ENCODE measurements at regions not wholly inside any gene's neighbourhood (a gene's known extent, or its start where the extent isn't known, plus 50 kb on each side); places are given as distances from the start of the nearest gene placed in this dataset.
A peak's percentile ranks its signal among the peaks of the same experiment; 100 is the strongest.

DNA sequence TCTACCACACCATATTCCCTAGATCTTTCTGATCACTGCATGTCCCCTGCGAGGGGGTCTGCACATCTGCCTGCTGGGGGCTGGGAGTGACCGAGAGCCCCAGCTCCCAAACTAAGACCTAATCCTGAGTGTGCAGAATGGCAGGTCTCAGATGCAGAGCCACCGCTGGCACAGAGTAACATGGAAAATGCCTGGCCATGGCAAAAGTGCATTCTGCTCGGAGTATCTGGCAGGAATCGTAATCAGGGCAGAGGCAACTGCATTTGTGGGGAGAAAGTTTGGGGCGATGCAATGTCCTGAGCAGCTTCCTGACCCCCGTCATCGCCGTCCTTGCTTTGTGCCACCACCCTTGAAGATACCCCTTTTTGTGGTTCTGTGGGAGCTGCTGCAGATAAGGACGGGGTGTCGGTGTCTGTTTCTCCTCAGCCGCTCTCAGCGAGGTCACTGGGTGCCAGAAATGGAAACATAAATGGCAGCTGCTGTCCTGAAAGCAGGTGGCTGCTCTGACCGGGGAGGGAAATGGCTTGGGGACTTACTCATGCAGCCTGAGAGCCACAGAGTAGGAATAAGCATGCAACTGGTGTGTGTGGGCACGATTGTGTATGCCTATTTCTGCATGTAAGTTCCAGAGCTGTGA is 157.9 kb downstream of the LY86 start:
- CTCF ChIA-PET = no interaction called here
- WGBS (ENCODE audit: insufficient coverage) = 70% methylated on average over 14 of the region's 15 CpGs

DNA sequence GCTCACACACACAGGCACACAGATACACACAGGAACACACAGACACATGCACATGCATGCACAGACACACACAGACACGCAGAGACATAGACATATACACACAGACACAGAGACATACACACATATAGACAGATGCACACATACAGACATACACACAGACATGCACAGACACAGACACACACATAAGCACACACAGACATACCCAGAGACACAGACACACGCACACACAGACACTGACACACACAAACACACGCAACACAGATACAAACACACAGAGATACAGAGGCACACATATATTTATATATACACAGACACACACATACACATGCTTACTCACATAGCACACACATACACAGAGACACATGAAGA is 158.4 kb downstream of the LY86 start:
- peaks cover 0 to 20% of the 10 kb centered on the region in 2 experiments for H3K27me3 ChIP-seq (replicated peaks in 1 of 2; ENCODE audit: control insufficient read depth in 2 of 2, extremely low read depth in 1 of 2, insufficient read depth in 2 of 2, low read length in 1 of 2)
- Mint-ChIP-seq H3K27me3 (peaks cover 0 to 2% of the 10 kb centered on the region in 2 donors), H3K4me1 (peaks cover 14 to 20% (median 19%) of the 10 kb centered on the region in 3 donors), H3K27ac (no peak overlapping the region), H3K36me3 (no peaks in the 10 kb centered on the region), H3K9me3 (no peaks in the 10 kb centered on the region), H3K4me3 (no peak overlapping the region)
- no peaks in the 10 kb centered on the region for H3K36me3 ChIP-seq (ENCODE audit: control insufficient read depth in 2 of 2, extremely low read depth in 1 of 2, insufficient read depth in 1 of 2, low read length in 1 of 2)
- no peak overlapping the region for H3K4me3 ChIP-seq (ENCODE audit: control insufficient read depth in 1 of 2, extremely low read depth in 1 of 2, low read length in 1 of 2)
- 72% methylated on average over 3 of the region's 3 CpGs for WGBS (ENCODE audit: insufficient coverage)
- POLR2A ChIA-PET = no interaction called here
- CTCF ChIA-PET = no interaction called here
- DNase-seq (no peak), ATAC-seq (replicated peaks in 1 of 4) (no peak)
- H3K27ac ChIP-seq (ENCODE audit: low read length) = no peak overlapping the region
- H3K4me1 ChIP-seq (ENCODE audit: control insufficient read depth in 1 of 2, extremely low read depth in 1 of 2, insufficient read depth in 2 of 2, low read length in 2 of 2) = peaks cover 15 to 23% of the 10 kb centered on the region in 2 experiments
- H3K9me3 ChIP-seq = no peaks in the 10 kb centered on the region

More for the DNA sequence above, 157.9 kb downstream of the LY86 start:
- Histone ChIP-seq H3K4me1 (ENCODE audit: control insufficient read depth in 1 of 2, extremely low read depth in 1 of 2, insufficient read depth in 2 of 2, low read length in 2 of 2) (peaks cover 12 to 20% of the 10 kb centered on the region in 2 experiments), H3K9me3 (no peaks in the 10 kb centered on the region), H3K36me3 (ENCODE audit: control insufficient read depth in 2 of 2, extremely low read depth in 1 of 2, insufficient read depth in 1 of 2, low read length in 1 of 2) (no peaks in the 10 kb centered on the region), H3K27ac (ENCODE audit: low read length) (no peak overlapping the region), H3K27me3 (replicated peaks in 1 of 2; ENCODE audit: control insufficient read depth in 2 of 2, extremely low read depth in 1 of 2, insufficient read depth in 2 of 2, low read length in 1 of 2) (peaks cover 0 to 20% of the 10 kb centered on the region in 2 experiments), H3K4me3 (ENCODE audit: control insufficient read depth in 1 of 2, extremely low read depth in 1 of 2, low read length in 1 of 2) (no peak overlapping the region)
- POLR2A ChIA-PET = no interaction called here
- Mint-ChIP-seq H3K9me3 (no peaks in the 10 kb centered on the region), H3K27me3 (peaks cover 0 to 2% of the 10 kb centered on the region in 2 donors), H3K4me3 (no peak overlapping the region), H3K27ac (no peak overlapping the region), H3K4me1 (peaks cover 10 to 15% (median 14%) of the 10 kb centered on the region in 3 donors), H3K36me3 (no peaks in the 10 kb centered on the region)
- no peak for ATAC-seq (replicated peaks in 1 of 4)
- no peak for DNase-seq

DNA sequence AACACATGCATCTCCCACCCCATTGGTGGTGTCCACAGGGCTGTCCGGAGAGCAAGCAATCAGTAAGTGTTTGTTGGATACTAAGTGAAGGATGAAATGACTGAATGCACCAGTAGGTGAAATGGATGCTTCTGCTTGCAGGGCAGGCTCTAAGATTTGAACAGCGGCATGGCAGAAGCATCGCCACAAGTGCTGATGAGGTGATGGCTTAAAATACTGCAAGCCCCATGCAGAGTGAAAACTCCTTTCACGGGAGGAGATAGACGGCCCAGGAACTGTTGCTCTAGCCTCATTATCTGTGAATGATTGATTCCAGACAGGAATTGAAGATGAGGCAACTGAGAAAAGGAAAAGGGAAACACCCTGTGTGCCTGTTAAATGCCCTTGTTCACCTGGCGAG is 158.9 kb downstream of the LY86 start:
- DNase-seq (no peak), ATAC-seq (replicated peaks in 1 of 4) (no peak)
- no peak overlapping the region for H3K4me3 Mint-ChIP-seq
- peaks cover 15 to 24% of the 10 kb centered on the region in 2 experiments for H3K4me1 ChIP-seq (ENCODE audit: control insufficient read depth in 1 of 2, extremely low read depth in 1 of 2, insufficient read depth in 2 of 2, low read length in 2 of 2)
- 96% methylated on average over 2 of the region's 6 CpGs for WGBS (ENCODE audit: insufficient coverage)
- H3K27ac Mint-ChIP-seq = no peak overlapping the region
- H3K9me3 ChIP-seq = no peaks in the 10 kb centered on the region
- ChIA-PET CTCF (no interaction called here), POLR2A (no interaction called here)
- H3K36me3 Mint-ChIP-seq = no peaks in the 10 kb centered on the region
- H3K27me3 Mint-ChIP-seq = peaks cover 0 to 2% of the 10 kb centered on the region in 2 donors
- no peak overlapping the region for H3K27ac ChIP-seq (ENCODE audit: low read length)
- no peaks in the 10 kb centered on the region for H3K36me3 ChIP-seq (ENCODE audit: control insufficient read depth in 2 of 2, extremely low read depth in 1 of 2, insufficient read depth in 1 of 2, low read length in 1 of 2)
- peaks cover 0 to 19% of the 10 kb centered on the region in 2 experiments for H3K27me3 ChIP-seq (replicated peaks in 1 of 2; ENCODE audit: control insufficient read depth in 2 of 2, extremely low read depth in 1 of 2, insufficient read depth in 2 of 2, low read length in 1 of 2)
- no peak overlapping the region for H3K4me3 ChIP-seq (ENCODE audit: control insufficient read depth in 1 of 2, extremely low read depth in 1 of 2, low read length in 1 of 2)
- peaks cover 15 to 24% (median 20%) of the 10 kb centered on the region in 3 donors for H3K4me1 Mint-ChIP-seq
- no peaks in the 10 kb centered on the region for H3K9me3 Mint-ChIP-seq

DNA sequence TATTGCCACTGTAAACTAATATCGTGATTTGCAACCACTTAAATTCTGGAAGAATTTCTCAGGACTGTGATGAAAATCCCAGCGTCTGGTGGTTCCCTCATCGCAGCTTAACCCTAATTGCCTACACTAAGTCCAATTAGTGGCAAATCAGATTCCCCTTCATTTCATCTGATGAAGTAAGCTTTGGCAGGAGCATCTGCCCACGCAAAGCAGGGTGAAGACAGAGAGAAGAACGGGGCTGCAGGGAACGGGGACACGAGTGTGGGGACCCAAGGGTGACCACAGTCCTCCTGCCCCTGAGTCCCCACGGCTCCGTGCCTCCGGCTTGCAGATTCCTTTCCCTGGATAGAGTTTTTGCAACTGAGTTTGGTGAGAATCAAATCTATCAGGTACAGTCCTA is 159.5 kb downstream of the LY86 start:
- Histone ChIP-seq H3K9me3 (no peaks in the 10 kb centered on the region), H3K4me3 (ENCODE audit: control insufficient read depth in 1 of 2, extremely low read depth in 1 of 2, low read length in 1 of 2) (no peak overlapping the region), H3K4me1 (ENCODE audit: control insufficient read depth in 1 of 2, extremely low read depth in 1 of 2, insufficient read depth in 2 of 2, low read length in 2 of 2) (peaks cover 13 to 24% of the 10 kb centered on the region in 2 experiments), H3K36me3 (ENCODE audit: control insufficient read depth in 2 of 2, extremely low read depth in 1 of 2, insufficient read depth in 1 of 2, low read length in 1 of 2) (no peaks in the 10 kb centered on the region), H3K27me3 (replicated peaks in 1 of 2; ENCODE audit: control insufficient read depth in 2 of 2, extremely low read depth in 1 of 2, insufficient read depth in 2 of 2, low read length in 1 of 2) (peaks cover 0 to 16% of the 10 kb centered on the region in 2 experiments), H3K27ac (ENCODE audit: low read length) (no peak overlapping the region)
- no peak overlapping the region for H3K27ac Mint-ChIP-seq
- H3K36me3 Mint-ChIP-seq = no peaks in the 10 kb centered on the region
- ATAC-seq (replicated peaks in 1 of 4) (no peak), DNase-seq (no peak)
- H3K27me3 Mint-ChIP-seq = peaks cover 0 to 2% of the 10 kb centered on the region in 2 donors
- H3K4me1 Mint-ChIP-seq = peaks cover 15 to 24% (median 20%) of the 10 kb centered on the region in 3 donors
- ChIA-PET POLR2A (no interaction called here), CTCF (no interaction called here)
- WGBS (ENCODE audit: insufficient coverage) = 95% methylated on average over 4 of the region's 10 CpGs
- no peaks in the 10 kb centered on the region for H3K9me3 Mint-ChIP-seq
- H3K4me3 Mint-ChIP-seq = no peak overlapping the region

DNA sequence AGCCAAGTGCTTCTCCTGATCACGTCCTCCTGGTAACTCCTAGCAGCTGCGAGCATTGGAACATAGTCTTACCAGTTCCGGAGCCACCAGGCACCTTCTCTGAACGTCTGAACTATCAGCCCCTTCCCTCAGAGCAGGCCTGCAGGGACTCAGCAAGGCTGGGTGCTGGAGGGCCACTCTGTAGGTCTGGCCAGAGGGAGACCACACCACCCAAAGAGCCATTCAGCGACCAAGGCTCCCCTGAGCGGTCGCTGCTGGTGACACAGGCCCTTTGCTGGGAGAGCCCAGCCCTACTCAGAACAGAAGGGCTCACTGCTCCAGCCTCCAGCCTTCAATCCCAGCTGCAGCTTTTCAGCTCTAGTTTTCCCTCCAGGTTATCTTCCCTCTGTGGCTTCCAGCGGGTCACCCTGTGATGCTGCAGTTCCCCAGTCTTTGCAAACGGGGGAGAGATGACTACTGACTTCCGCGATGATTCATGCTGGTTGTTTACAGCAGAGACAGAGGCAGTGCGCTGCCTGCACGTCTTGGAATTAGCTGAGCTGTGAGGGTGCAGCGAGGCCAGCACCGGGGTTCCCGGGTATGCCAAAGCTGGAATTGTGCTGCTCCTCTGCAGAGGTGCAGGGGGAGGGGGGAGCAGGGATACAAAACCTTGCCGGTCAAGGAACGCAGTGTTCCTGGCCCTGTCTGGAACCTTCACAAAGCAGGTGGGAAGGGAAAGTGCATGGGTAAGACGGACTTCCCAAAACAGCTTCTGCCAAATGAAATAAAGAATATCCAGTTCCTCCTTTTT is 161.4 kb downstream of the LY86 start:
- DNase-seq (peak in 7 of 35 experiments; percentile 9 to 39 (median 23)), ATAC-seq (replicated peaks in 1 of 4) (peak; percentile 74 to 89 (median 84))
- 53% methylated on average over 12 of the region's 19 CpGs for WGBS (ENCODE audit: insufficient coverage)
- Mint-ChIP-seq H3K4me1 (peaks cover 15 to 24% (median 20%) of the 10 kb centered on the region in 3 donors), H3K9me3 (no peaks in the 10 kb centered on the region), H3K4me3 (peak overlapping the region in 2 of 3 donors; percentile 29 to 52), H3K27me3 (peaks cover 0 to 2% of the 10 kb centered on the region in 2 donors), H3K36me3 (no peaks in the 10 kb centered on the region), H3K27ac (peak overlapping the region; percentile 28 to 53)
- H3K4me1 ChIP-seq (ENCODE audit: control insufficient read depth in 1 of 2, extremely low read depth in 1 of 2, insufficient read depth in 2 of 2, low read length in 2 of 2) = peaks cover 13 to 24% of the 10 kb centered on the region in 2 experiments
- no peak overlapping the region for H3K27ac ChIP-seq (ENCODE audit: low read length)
- CTCF ChIA-PET = no interaction called here
- POLR2A ChIA-PET = no interaction called here
- H3K4me3 ChIP-seq (ENCODE audit: control insufficient read depth in 1 of 2, extremely low read depth in 1 of 2, low read length in 1 of 2) = no peak overlapping the region
- peaks cover 0 to 16% of the 10 kb centered on the region in 2 experiments for H3K27me3 ChIP-seq (replicated peaks in 1 of 2; ENCODE audit: control insufficient read depth in 2 of 2, extremely low read depth in 1 of 2, insufficient read depth in 2 of 2, low read length in 1 of 2)
- H3K36me3 ChIP-seq (ENCODE audit: control insufficient read depth in 2 of 2, extremely low read depth in 1 of 2, insufficient read depth in 1 of 2, low read length in 1 of 2) = no peaks in the 10 kb centered on the region
- no peaks in the 10 kb centered on the region for H3K9me3 ChIP-seq

DNA sequence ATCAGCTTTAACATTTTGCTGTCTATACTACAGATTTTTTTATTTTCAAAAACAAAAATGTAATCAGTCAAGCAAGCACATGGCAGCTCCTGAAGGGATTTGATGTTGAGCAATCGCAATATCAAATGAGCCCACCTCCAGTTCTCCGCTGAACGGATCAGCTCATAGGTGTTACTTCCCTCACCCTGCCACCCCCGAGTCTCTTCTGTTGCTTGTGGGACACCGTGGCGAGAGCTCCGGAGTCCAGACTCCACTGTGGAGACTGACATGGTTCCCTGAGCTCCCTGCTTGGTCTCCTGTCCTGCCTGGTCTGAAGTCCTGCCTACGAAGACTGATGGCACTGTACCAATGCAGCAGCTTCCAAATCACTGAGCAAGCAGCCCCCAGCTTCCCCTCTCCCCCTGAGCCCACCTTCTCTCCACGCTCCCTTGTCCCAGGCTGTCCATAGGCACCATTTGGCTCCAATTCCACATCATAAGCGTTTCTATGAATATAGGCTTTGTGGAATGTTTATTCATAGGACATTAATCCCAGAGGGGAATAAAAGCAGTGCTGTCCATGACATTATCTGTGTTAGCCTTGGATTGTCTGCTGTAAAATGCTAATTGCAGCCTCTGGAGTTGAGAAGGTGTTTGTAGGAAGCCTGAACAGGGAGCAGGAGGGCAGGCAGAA is 162.2 kb downstream of the LY86 start:
- peaks cover 0 to 5% of the 10 kb centered on the region in 2 donors for H3K27me3 Mint-ChIP-seq
- H3K9me3 Mint-ChIP-seq = no peaks in the 10 kb centered on the region
- ATAC-seq (replicated peaks in 1 of 4) = no peak
- peaks cover 0 to 19% of the 10 kb centered on the region in 2 experiments for H3K27me3 ChIP-seq (replicated peaks in 1 of 2; ENCODE audit: control insufficient read depth in 2 of 2, extremely low read depth in 1 of 2, insufficient read depth in 2 of 2, low read length in 1 of 2)
- ChIA-PET POLR2A (no interaction called here), CTCF (interaction anchor here in 1 of 2 donors (0.6 kb wide), 1 partner anchor 503 kb away, joined by 5 read pairs; no protein-coding TSS in a partner anchor)
- no peak overlapping the region for H3K27ac ChIP-seq (ENCODE audit: low read length)
- peaks cover 13 to 24% of the 10 kb centered on the region in 2 experiments for H3K4me1 ChIP-seq (ENCODE audit: control insufficient read depth in 1 of 2, extremely low read depth in 1 of 2, insufficient read depth in 2 of 2, low read length in 2 of 2)
- WGBS (ENCODE audit: insufficient coverage) = 89% methylated on average over 8 of the region's 10 CpGs
- H3K27ac Mint-ChIP-seq = no peak overlapping the region
- H3K9me3 ChIP-seq = no peaks in the 10 kb centered on the region
- H3K36me3 ChIP-seq (ENCODE audit: control insufficient read depth in 2 of 2, extremely low read depth in 1 of 2, insufficient read depth in 1 of 2, low read length in 1 of 2) = no peaks in the 10 kb centered on the region
- peak overlapping the region in 1 of 3 donors; percentile 61 for H3K4me3 Mint-ChIP-seq
- no peak overlapping the region for H3K4me3 ChIP-seq (ENCODE audit: control insufficient read depth in 1 of 2, extremely low read depth in 1 of 2, low read length in 1 of 2)
- peaks cover 15 to 24% (median 20%) of the 10 kb centered on the region in 3 donors for H3K4me1 Mint-ChIP-seq
- no peak for DNase-seq
- no peaks in the 10 kb centered on the region for H3K36me3 Mint-ChIP-seq
